Breast epithelium (tissue), 3 donors: ENCODE measurements at regions not wholly inside any gene's neighbourhood (a gene's known extent, or its start where the extent isn't known, plus 50 kb on each side); places are given as distances from the start of the nearest gene placed in this dataset.

Experiments
- CTCF ChIP-seq, 3 donors: fragments of 450-650 bp; IDR thresholded peaks; one replicate each; pipeline ENCODE4 v1.5.1; 2016 to 2017; ENCODE audit warnings: antibody characterized with exemption in 3 of 3, mild to moderate bottlenecking in 3 of 3, moderate library complexity in 3 of 3
- POLR2A ChIP-seq: fragments of 450-650 bp; IDR thresholded peaks from one replicate; pipeline ENCODE4 v1.6.1; 2016; ENCODE audit warnings: antibody characterized with exemption, mild to moderate bottlenecking, moderate library complexity
- POLR2AphosphoS5 ChIP-seq, 3 donors: sonication (generic); formaldehyde crosslinking; IDR thresholded peaks; one replicate each; pipeline ENCODE4 v1.6.1; 2017; ENCODE audit warnings: antibody characterized with exemption in 3 of 3

GRCh38 chr7:63037242-63037641 lies 961.4 kb upstream of the ZNF722 start:
- TF ChIP-seq CTCF (IDR thresholded peaks at IDR 0.05) (no peak), POLR2AphosphoS5 (IDR thresholded peaks at IDR 0.05) (no peak), POLR2A (no peak)
